MM.1S (cell line): ENCODE measurements at regions not wholly inside any gene's neighbourhood (a gene's known extent, or its start where the extent isn't known, plus 50 kb on each side); places are given as distances from the start of the nearest gene placed in this dataset.

ENCODE experiments used
- DNase-seq: peaks from one replicate; pipeline ENCODE4 v3.0.0-alpha.2; 2015
- H2AFZ ChIP-seq: fragments of 300-600 bp; sonication (generic); 2 replicates; pipeline ENCODE4 v1.6.0; 2016; ENCODE audit warnings: antibody characterized with exemption, low read length
- H3F3A ChIP-seq: fragments of 300-600 bp; sonication (generic); 2 replicates; pipeline ENCODE4 v1.6.1; 2016; ENCODE audit warnings: mild to moderate bottlenecking, antibody characterized with exemption, low read length, moderate library complexity, mixed read lengths; ENCODE audit not compliant: insufficient read depth
- H3K27ac ChIP-seq: fragments of 300-600 bp; sonication (generic); 2 replicates; pipeline ENCODE4 v1.5.1; 2016; ENCODE audit warnings: mild to moderate bottlenecking, low read length
- H3K27me3 ChIP-seq: fragments of 300-600 bp; sonication (generic); replicated peaks from 2 replicates; pipeline ENCODE4 v1.6.0; 2016; ENCODE audit warnings: low read length; ENCODE audit not compliant: insufficient read depth
- H3K36me3 ChIP-seq: fragments of 300-600 bp; sonication (generic); replicated peaks from 2 replicates; pipeline ENCODE4 v1.6.1; 2016; ENCODE audit warnings: mild to moderate bottlenecking, low read length, mixed read lengths; ENCODE audit not compliant: insufficient read depth
- H3K4me1 ChIP-seq: fragments of 300-600 bp; sonication (generic); 2 replicates; pipeline ENCODE4 v1.6.1; 2016; ENCODE audit warnings: low read length, mixed read lengths
- H3K4me2 ChIP-seq: fragments of 300-600 bp; sonication (generic); 2 replicates; pipeline ENCODE4 v1.6.0; 2016; ENCODE audit warnings: low read depth, low read length
- H3K4me3 ChIP-seq: fragments of 300-600 bp; sonication (generic); 2 replicates; pipeline ENCODE4 v1.5.1; 2016; ENCODE audit warnings: low read length, mixed read lengths
- H3K79me2 ChIP-seq: fragments of 300-600 bp; sonication (generic); 2 replicates; pipeline ENCODE4 v1.6.1; 2016; ENCODE audit warnings: mixed run types, low read length, mixed read lengths
- H3K9ac ChIP-seq: fragments of 300-600 bp; sonication (generic); 2 replicates; pipeline ENCODE4 v1.6.1; 2016; ENCODE audit warnings: low read length, mixed read lengths
- H3K9me2 ChIP-seq: fragments of 300-600 bp; sonication (generic); replicated peaks from 2 replicates; pipeline ENCODE4 v1.6.1; 2016; ENCODE audit warnings: mild to moderate bottlenecking, low read length, mixed read lengths; ENCODE audit not compliant: insufficient read depth
- H3K9me3 ChIP-seq: fragments of 300-600 bp; sonication (generic); replicated peaks from 2 replicates; pipeline ENCODE4 v1.6.1; 2016; ENCODE audit warnings: mild to moderate bottlenecking, low read length, mixed read lengths; ENCODE audit not compliant: insufficient read depth
- H4K20me1 ChIP-seq: fragments of 300-600 bp; sonication (generic); 2 replicates; pipeline ENCODE4 v1.6.1; 2016; ENCODE audit warnings: mild to moderate bottlenecking, low read length, moderate library complexity, mixed read lengths; ENCODE audit not compliant: insufficient read depth
- CTCF ChIP-seq: fragments of 300-600 bp; sonication (generic); IDR thresholded peaks from 2 replicates; pipeline ENCODE4 v1.5.1; 2016; ENCODE audit warnings: antibody characterized with exemption, low read length, mixed read lengths
- EZH2 ChIP-seq: fragments of 300-600 bp; sonication (generic); optimal IDR thresholded peaks from 2 replicates; pipeline ENCODE3; 2017; ENCODE audit warnings: low read depth, mild to moderate bottlenecking, antibody characterized with exemption, low read length, mixed read lengths
- EZH2phosphoT487 ChIP-seq: fragments of 300-600 bp; sonication (generic); IDR thresholded peaks from 2 replicates; pipeline ENCODE4 v1.6.1; 2018; ENCODE audit warnings: antibody characterized with exemption, low read length

GRCh38 chr7:34452363-34452762, 205.7 kb upstream of the NPSR1 start:
- Histone ChIP-seq H3K9ac (no peak overlapping the region), H3K27ac (no peak overlapping the region), H3K79me2 (no peaks in the 10 kb centered on the region), H4K20me1 (no peaks in the 10 kb centered on the region), H3F3A (no peaks in the 10 kb centered on the region), H2AFZ (no peak overlapping the region), H3K4me2 (no peak overlapping the region), H3K9me3 (no peaks in the 10 kb centered on the region), H3K4me1 (no peaks in the 10 kb centered on the region), H3K36me3 (no peaks in the 10 kb centered on the region), H3K4me3 (no peak overlapping the region), H3K9me2 (no peaks in the 10 kb centered on the region), H3K27me3 (no peaks in the 10 kb centered on the region)
- DNase-seq, result no peak
- TF ChIP-seq EZH2 (no peak), CTCF (no peak), EZH2phosphoT487 (no peak)

GRCh38 chr7:34453150-34453549, 204.9 kb upstream of the NPSR1 start:
- H3K4me1 ChIP-seq, result no peaks in the 10 kb centered on the region

GRCh38 chr7:34454381-34454780, 203.6 kb upstream of the NPSR1 start:
- TF ChIP-seq EZH2 (no peak), EZH2phosphoT487 (no peak), CTCF (no peak)
- Histone ChIP-seq H3K4me1 (no peaks in the 10 kb centered on the region), H3K27ac (no peak overlapping the region), H3K4me2 (no peak overlapping the region), H3K9me2 (no peaks in the 10 kb centered on the region), H3K9me3 (no peaks in the 10 kb centered on the region), H4K20me1 (no peaks in the 10 kb centered on the region), H3K9ac (no peak overlapping the region), H3K4me3 (no peak overlapping the region), H3K79me2 (no peaks in the 10 kb centered on the region), H3K27me3 (no peaks in the 10 kb centered on the region), H2AFZ (no peak overlapping the region), H3F3A (no peaks in the 10 kb centered on the region), H3K36me3 (no peaks in the 10 kb centered on the region)
- DNase-seq, result no peak

More at GRCh38 chr7:34453150-34453549, 204.9 kb upstream of the NPSR1 start:
- no peak overlapping the region for H2AFZ ChIP-seq
- H3F3A ChIP-seq, result no peaks in the 10 kb centered on the region
- H3K9ac ChIP-seq, result no peak overlapping the region
- H4K20me1 ChIP-seq, result no peaks in the 10 kb centered on the region
- H3K36me3 ChIP-seq, result no peaks in the 10 kb centered on the region
- H3K27me3 ChIP-seq, result no peaks in the 10 kb centered on the region
- H3K27ac ChIP-seq, result no peak overlapping the region
- H3K4me2 ChIP-seq, result no peak overlapping the region
- no peaks in the 10 kb centered on the region for H3K9me2 ChIP-seq
- no peak overlapping the region for H3K4me3 ChIP-seq
- no peak for TF ChIP-seq EZH2
- no peak for TF ChIP-seq EZH2phosphoT487
- TF ChIP-seq CTCF, result no peak
- H3K9me3 ChIP-seq, result no peaks in the 10 kb centered on the region
- H3K79me2 ChIP-seq, result no peaks in the 10 kb centered on the region
- no peak for DNase-seq
